ENCODE measurements at regions not wholly inside any gene's neighbourhood (a gene's known extent, or its start where the extent isn't known, plus 50 kb on each side); places are given as distances from the start of the nearest gene placed in this dataset.

DNA sequence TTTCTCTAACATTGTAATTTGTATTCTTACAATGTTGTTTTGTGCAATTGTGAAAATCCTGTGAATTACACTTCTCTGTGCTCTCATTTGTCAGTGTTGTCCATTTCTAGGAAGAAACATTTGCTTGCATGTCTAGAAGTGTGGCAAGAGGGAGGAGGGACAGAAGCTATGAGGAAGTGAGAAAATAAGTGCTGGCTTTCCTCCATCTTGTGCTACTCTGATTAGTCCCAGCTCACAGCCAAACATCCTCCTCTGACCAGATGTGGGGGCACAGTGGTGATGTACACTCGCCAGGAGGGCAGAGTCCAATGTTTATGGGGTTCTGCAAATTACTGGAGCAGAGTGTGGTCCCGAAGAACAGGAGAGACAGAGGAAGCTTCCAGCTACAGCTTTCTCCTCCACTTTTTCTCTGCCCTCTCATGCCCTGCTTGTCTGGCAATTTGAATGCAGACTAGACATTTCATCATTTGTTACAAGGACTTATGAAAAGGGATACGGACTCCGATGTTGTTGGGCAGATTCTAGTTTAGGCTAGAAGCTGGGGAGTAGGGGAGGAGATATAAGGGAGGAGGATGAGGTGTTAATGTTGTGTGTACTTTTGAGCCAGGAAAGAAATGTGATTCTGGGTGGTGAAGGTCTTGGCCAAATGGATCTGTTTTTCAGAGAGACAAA is 131.0 kb upstream of the C1GALT1 start:
- DNase-seq (ENCODE audit: low spot score): peak; percentile 44

DNA sequence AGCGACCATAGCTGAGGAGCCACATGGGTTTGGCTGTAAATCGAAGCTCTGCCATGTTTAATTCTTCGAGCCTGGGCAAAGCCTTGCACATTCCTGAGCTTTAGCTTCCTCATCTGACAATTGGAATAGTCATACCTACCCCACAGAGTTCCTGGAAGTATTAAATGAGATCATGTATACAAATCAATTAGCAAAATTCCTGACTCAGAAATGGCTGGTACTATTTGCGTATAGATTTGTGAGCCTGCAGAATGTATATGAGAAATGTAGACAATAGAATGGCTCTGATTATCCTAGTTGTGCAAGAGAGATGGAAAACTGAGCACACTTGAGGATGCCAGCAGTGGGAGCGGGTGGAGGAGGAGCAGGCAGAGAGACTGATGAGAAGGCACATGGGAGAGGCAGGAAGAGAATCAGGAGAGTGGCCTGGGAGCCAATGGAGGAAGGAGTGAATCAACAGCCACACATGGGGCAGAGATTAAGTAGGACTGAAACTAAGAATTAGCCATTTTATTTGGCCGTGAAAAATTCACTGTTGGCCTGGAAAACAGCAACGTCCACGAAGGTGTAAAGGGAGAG is 128.0 kb upstream of the C1GALT1 start:
- DNase-seq (ENCODE audit: low spot score): no peak

DNA sequence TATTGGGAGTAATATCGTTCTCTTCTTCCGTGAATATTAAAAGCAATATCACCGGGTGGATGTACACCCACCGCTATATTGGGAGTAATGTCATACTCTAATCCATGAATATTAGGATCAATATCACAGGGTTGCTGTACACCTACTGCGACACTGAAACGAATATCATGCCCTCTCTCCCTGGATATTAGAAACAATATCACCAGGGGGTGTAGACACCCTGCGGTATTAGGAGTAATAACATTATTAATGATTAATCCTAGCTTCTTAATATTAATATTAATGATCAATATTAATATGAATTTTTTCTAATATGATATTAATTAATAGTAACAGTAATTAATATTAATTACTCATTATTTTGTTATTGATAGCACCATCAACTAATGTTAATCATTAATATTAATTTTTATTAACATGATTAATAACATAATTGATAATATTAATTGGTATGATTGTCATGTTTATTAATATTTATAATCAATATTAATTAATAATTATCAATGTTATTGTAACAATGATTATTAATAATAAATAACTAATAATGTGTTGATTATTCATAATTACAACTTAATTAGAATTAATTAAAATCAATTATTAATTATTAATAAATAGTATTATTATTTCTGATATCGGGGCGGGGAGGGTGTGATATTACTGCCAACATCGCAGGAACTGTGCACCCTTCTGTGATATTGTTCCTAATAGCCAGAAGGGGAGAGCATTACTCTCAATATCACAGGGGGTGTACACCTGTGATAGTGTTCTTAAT is 121.3 kb upstream of the C1GALT1 start:
- DNase-seq (ENCODE audit: low spot score): no peak

DNA sequence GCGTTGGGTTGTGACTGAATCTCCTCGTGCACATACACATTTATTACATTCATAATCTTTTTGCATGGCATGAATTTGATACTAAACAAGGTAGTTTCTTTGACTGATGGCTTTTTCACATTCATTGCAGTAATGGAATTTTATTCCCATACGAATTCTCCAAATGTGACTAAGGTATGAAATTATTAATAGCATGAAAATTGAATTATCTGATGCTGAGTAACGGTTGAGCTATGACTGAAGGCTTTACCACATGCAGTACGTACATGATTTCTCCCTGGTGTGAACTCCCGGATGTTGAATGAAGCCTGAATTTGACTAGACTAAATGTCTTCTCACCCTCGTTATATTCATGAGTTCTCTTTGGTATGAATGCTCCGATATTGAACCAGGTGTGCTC is 104.4 kb upstream of the C1GALT1 start:
- no peak for DNase-seq (ENCODE audit: low spot score)

DNA sequence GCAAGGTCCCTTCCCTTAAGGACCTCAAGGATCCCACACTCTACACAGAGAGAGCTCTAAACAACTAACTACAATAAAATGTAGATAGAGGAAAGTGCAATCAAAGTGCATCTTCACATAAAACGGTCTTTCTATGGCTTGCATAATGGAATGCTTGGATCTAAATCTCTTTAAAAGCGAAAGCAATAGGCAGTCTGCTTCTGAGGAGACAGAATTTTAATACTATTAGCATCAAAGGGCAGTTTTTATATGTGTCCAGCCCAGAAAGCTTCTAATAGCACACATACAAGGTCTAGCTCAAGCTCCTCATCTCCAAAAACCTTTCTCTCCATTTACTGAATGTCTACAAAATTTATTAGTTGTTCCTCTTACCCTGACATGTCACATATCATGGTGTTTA is 101.5 kb upstream of the C1GALT1 start:
- DNase-seq (ENCODE audit: low spot score): no peak

DNA sequence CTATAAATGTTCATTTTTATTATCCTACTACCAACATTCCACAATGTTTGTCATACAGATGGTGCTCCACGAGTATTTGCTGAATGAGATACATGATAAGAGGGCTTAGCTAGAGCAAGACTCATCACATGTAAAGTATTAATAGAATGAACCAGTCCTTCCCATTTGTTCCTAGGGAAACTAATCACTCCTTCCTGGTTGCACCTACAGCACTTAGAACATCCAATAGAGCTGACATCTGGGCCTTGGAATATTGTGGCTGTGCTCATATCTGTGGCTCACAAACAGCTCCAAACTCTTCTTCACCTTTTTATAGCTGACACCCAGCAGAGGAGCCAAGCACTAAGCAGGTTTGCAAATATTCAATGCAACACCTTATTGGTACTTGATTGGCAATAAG is 91.9 kb upstream of the C1GALT1 start:
- DNase-seq (ENCODE audit: low spot score): no peak

DNA sequence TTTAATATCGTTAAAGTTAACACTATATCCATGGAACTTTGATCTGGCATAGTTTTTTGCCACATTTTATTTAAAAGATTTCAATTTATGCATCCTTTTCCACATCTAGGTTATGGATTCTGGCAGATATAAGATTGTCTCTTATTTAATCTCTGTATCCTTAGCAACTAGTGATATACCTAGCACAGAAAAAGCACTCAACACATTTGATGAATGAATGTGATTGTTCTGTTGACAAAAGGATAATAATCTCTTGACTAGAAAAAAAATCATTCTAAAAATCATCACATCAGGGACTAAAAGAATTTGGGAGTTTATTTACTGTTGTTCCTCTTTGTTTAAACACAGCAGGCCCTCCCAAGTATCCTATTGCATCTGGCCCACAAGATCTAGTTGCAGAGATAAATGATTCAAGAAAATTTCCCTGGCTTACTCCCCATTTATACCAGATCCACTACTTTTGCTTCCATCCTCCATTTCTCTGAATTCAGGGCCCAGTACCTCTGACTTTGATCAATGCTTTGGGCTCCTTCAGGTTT is 84.0 kb upstream of the C1GALT1 start:
- no peak for DNase-seq (ENCODE audit: low spot score)

DNA sequence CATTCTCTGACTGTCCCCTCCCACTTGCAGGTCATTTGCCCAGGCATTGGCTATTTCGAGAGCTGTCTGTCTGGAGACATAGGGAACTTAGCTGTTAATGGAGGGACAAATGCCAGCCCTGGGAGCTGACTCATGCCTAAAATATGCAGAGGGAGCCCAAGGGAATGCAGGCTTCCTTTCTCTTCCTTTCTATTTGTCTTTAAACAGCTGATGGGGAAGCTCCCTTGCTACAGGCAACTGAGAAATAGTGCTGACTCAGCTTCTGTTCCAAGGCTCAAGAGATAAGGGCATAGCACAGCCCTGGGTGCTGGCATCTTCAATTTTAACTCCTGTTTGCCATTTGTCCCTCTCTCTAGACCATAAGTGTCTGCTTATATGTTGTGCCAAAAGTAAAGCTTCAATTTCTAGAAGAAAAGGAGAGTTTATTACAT is 82.7 kb upstream of the C1GALT1 start:
- DNase-seq (ENCODE audit: low spot score): peak; percentile 83

DNA sequence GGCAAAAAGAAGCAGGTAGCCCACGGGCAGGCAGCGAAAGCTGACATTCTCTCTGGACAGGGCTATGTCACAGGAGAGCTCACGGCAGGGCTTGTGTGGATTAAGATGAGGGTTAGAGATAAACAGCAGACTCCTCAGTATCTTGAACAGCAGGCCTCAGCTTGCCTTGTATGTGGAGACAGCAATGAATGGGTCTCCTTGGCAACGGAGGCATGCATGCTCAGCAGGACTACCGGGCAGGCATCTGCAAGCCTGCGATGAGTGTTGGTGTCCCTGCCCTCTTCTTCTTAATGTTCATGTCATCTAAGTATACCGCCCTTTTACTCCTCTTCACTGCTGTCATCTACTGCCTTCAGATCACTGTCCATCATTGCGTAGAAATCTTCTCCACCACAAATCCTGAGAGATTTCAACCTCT is 81.9 kb upstream of the C1GALT1 start:
- no peak for DNase-seq (ENCODE audit: low spot score)

DNA sequence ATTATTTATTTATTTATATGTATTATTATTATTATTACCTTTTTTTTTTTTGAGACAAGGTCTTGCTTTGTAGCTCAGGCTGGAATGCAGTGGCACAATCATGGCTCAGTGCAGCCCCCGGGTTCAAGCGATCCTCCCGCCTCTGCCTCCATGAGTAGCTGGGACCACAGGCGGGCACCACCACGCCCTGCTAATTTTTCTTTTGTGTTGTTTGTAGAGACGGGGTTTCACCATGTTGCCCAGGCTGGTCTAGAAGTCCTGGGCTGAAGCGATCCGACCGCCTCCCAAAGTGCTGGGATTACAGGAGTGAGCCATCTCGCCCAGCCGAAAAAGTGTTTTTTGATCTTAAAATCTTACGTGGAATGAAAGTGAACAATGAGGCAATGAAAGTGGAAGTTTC is 79.4 kb upstream of the C1GALT1 start:
- no peak for DNase-seq (ENCODE audit: low spot score)

DNA sequence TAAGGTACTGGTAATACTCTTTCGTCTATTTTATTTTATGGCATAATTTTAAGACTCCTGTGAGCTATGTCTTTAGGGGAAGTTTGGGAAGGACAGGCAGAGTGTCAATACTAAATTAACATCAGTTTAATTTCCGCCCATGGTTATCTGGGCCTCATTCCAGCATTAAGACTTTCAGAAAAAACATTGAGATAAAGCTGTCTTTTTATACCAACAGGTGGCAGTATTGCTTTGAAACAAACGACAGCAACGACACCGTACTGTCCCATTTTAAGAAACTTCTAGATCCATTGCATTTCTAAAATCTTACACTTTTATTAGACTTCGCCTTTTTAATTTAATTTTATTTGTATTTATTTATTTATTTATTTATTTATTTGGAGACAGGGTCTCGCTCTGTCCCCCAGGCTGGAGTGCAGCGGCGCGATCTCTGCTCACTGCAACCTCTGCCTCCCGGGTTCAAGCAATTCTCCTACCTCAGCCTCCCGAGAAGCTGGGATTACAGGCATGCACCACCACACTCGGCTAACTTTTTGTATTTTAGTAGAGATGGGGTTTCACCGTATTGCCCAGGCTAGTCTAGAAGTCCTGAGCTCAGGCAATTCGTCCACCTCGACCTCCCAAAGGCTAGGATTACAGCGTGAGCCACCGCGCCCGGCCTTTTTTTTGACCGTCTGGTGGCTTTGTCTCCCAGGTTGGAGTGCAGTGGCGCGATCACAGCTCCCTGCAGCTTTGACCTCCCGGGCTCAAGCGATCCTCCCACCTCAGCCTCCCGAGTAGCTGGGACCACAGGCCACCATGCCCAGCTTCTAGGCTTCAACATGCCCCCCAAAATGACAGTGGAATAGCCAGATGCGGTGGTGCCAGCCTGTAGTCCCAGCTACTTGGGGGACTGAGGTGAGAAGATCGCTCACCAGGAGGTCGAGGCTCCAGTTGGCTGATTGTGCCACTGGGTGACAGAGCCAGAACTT is 78.7 kb upstream of the C1GALT1 start:
- DNase-seq (ENCODE audit: low spot score): peak; percentile 77

DNA sequence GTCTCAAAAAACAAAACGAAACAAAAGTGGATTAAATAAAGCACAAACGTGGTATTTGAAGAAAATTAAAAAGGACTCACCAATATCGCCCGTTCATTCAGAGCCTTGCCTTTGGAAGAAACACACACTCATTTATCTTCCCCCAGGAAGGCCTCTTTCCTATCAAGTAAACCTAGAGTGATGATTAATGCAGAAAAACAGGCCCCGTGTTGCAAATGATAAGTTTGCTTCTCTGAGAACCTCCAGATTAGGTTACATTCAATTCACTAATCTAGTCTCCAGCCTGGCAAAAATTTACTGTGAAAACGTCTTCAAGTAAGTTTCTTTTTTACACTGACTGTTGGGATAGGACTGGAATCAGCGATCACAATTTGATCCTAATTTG is 78.0 kb upstream of the C1GALT1 start:
- no peak for DNase-seq (ENCODE audit: low spot score)

DNA sequence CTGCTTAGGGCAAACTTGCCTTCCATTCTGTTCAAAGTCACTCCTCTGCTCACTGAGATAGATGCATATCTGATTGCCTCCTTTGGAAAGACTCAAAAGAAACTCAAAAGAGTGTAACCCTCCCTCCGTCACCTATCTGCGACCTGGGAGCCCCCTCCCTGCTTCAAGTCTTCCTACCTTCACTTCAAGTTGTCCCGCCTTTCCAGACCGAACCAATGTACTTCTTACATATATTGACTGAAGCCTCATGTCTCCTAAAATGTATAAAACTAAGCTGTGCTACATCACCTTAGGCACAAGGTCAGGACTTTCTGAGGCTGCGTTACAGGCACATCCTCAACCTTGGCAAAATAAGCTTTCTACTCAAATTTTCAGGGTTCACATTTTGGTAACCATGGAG is 77.4 kb upstream of the C1GALT1 start:
- DNase-seq (ENCODE audit: low spot score): no peak

DNA sequence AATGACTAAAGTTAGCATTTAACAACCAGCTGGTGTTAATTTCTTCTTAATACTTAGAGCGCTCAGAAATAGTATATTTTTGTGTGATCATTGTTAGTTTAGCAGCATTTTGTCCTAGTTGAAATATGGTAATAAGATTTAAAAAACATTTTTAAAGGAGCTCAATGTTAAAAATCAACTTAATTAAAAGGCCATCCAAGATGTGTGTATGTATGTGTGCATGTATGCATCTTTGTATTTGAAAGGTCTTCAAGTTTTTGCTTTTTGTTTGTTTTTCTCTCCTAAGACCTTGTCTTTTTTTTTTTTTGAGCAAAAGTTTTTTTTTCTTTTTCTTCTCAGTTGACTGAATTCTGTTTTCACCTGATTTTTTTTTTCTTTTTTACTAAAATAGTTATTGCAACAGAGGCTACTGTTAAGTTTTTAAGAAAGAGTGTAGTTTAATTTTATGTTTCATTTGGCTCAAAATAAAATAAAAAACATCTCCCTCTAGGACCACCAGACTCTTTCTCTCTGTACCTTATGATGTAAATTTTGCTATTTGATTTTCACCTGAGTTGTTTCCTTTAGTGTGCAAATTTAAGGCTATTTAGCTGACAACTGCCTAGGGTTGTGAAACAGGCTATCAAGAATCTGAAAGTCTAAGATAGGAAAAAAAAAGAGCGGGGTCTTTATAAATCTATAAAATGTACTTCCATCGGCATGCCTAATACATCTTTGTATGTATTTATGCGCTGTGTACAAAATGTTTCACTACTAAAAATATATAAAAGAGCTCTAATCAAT is 76.4 kb upstream of the C1GALT1 start:
- no peak for DNase-seq (ENCODE audit: low spot score)

DNA sequence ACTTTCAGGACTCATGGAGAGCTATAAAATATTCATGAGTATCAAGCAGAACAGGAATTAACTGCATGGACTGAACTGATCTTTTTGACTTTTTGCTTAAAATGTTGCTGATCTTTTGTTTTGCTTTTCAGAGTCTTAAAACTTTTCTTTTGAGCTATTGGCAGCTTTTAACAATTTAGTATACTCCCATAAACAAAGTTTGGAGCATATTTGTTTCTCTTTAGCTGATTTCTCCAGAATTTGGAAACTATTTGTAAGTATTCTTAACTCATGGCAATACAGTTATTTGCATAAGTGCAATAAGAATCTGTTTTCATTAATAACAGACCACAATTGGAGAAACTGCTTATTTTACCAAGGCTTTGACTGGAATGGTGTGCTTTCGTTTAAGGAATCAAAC is 73.4 kb upstream of the C1GALT1 start:
- DNase-seq (ENCODE audit: low spot score): no peak

DNA sequence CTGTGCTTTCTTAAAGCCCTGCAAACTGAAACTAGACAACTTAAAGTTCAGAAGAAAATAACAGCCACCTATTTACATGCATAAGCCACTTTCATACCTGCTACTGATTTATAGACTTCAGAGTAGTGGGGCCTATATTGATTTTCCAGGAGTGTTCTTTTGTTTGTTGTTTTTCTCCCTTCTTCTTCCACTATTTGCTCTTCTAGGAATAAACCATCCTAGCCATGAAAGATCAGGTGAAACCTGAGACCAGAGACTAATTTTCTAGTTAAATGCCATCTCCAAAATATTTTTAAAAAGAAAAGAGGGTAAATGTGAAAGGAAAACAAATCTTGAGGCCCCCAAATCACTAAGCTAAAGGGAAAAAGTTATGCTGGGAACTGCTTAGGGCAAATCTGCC is 72.4 kb upstream of the C1GALT1 start:
- DNase-seq (ENCODE audit: low spot score): no peak

DNA sequence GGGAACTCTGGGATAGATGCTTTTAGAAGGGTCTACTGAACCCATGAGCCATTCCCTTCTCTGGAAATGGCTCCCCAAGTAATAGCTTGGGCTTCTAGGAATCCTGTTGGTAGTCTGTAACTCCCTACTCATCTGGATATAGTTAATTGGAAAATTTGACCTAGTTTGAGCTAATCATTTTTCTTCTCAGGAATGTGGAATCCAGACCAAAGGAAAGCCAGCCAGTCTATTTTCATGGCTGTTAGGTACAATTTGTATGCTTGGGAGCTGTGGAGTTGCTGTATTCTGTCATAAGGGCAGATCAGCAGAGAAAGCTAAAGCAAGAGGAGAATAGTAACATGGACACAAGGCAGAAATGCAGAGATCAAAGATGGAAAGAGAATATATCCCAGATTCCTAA is 71.6 kb upstream of the C1GALT1 start:
- peak; percentile 35 for DNase-seq (ENCODE audit: low spot score)

DNA sequence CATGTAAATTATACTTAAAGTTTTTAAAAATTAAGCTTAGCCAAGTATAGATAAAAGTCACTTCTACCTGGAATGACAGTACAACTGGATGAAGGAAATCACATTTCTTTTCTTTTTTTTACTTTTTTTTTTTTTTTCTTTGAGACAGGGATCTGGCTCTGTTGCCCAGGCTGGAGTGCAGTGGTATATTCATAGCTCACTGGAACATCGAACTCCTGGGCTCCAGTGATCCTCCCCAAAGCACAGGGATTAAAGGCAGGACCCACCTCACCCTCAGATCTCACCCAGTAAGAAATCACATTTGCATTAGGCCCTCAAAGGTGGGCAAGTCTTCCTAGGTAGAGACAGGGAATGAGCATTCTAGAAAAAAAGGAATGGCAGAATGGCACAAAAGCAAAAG is 69.5 kb upstream of the C1GALT1 start:
- DNase-seq (ENCODE audit: low spot score): no peak

DNA sequence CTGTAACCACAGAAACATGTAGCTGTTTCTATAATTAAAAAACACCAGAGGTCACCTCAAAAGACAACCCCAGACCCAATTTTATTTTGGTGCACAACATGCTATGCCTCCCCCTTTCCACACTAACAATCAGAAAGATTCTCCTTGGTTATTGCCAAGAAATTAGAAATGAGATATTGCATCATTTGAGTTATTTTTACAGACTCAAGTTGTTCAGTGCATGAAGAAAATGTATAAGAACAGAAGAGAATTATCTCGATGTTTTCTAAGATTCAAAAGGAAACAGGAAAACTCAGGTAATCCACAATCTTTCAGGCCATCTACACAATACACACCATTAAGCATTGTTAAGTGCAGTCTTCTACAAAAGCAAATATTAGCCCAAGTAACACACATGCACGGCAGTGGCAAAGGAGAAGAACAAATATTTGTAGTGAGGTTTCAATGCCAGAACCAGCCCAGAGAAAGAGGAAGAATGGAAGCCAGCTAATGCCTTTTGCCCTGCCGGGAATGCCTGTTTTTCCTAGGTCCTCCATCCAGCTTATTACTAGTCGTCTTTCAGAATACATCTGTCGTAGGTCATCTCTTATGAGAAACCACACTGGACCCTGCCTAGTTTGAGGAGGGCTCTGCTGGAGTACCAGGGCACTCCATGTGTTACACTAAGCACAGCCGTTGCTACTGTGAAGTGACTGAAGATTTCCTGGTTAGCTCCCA is 67.6 kb upstream of the C1GALT1 start:
- DNase-seq (ENCODE audit: low spot score): no peak

DNA sequence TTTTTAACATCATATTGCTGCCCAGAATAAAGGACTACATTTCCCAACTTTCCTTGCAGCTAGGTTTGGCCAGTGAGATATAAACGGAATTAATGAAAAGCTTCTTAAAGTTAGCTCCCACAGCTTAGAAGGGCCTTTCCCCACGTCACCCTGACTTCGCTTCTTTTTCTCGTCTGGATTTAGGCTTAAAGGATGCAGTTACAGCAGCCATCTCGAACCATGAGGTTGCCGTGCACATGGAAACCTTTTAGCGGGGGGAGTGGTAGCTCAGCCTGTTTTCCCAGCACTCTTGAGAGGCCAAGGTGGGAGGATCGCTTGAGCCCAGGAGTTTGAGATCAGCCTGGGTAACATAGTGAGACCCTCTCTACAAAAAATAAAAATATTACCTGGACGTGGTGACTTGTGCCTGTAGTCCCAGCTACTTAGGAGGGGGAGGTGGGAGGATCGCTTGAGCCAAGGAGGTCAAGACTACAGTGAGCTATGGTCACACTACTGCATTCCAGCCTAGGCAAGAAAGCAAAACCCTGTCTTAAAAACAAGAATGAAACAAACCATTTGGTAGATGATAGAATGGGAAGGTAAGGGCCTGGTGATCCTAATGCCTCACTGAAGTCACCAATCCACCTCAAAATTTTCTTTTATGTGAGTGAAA is 64.3 kb upstream of the C1GALT1 start:
- DNase-seq (ENCODE audit: low spot score): no peak
